Kidney epithelial cell (primary cell): ENCODE measurements at regions not wholly inside any gene's neighbourhood (a gene's known extent, or its start where the extent isn't known, plus 50 kb on each side); places are given as distances from the start of the nearest gene placed in this dataset.

Source experiments
- DNase-seq: peaks from one replicate; pipeline ENCODE4 v3.0.0-alpha.2; 2010; ENCODE audit warnings: low read depth
- H3K27me3 ChIP-seq: 2 replicates; pipeline ENCODE4 v1.6.0; 2011; ENCODE audit warnings: low read length; ENCODE audit not compliant: control insufficient read depth, insufficient read depth
- H3K36me3 ChIP-seq: 2 replicates; pipeline ENCODE4 v1.5.1; 2011; ENCODE audit warnings: low read length; ENCODE audit not compliant: control insufficient read depth, insufficient read depth
- H3K4me3 ChIP-seq: 2 replicates; pipeline ENCODE4 v1.5.1; 2011; ENCODE audit warnings: low read depth, mild to moderate bottlenecking, control low read depth, low read length
- CTCF ChIP-seq: IDR thresholded peaks from 2 replicates; pipeline ENCODE4 v1.5.1; 2011; ENCODE audit warnings: mild to moderate bottlenecking, moderate library complexity, low read length, control low read depth, inconsistent platforms; ENCODE audit not compliant: insufficient read depth, poor library complexity, severe bottlenecking

- no peak for DNase-seq
Observed at GRCh38 chr3:190772831-190773230, 89.7 kb downstream of the GMNC start.

DNA sequence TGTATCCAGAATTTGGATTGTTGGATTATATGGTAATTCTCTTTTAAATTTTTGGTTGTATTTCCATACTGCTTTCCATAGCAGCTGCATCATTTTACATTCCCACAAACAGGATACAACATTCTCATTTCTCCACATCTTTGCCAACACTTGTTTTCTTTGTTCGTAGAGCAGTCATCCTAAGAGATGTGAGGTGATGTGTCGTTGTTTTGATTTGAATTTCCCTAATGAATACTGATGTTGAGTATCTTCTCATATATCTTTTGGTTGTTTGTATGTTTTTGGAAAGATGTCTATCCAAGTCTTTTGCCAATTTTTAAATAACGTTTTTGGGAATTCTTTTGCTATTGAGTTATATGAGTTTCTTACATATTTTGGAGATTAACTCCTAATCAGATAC, 93.6 kb downstream of the GMNC start:
- no peaks in the 10 kb centered on the region for H3K36me3 ChIP-seq
- no peak overlapping the region for H3K4me3 ChIP-seq
- H3K27me3 ChIP-seq: no peaks in the 10 kb centered on the region
- no peak for DNase-seq
- TF ChIP-seq CTCF: no peak

More at GRCh38 chr3:190772831-190773230, 89.7 kb downstream of the GMNC start:
- Histone ChIP-seq H3K36me3 (no peaks in the 10 kb centered on the region), H3K4me3 (no peak overlapping the region), H3K27me3 (no peaks in the 10 kb centered on the region)
- TF ChIP-seq CTCF: no peak

DNA sequence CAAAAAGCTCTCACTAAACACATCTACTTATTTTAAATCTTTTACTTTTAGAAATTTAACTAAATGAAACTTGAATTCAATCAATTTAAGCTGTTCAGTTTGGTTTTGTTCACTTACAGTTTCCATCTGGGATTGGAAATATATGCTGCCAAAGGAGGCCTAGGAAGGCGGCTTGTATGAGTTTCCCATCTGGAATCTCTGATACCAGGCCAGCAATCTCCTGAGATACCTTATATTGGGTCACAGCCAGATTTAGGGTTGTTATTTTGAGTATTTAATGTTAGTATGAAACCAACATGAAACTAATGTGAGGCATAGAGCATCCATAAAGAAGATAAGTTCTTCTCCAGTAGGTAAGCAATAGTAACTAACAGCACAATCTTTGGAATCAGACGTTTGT, 94.6 kb downstream of the GMNC start:
- Histone ChIP-seq H3K27me3 (no peaks in the 10 kb centered on the region), H3K36me3 (no peaks in the 10 kb centered on the region), H3K4me3 (no peak overlapping the region)
- TF ChIP-seq CTCF: no peak
- DNase-seq: no peak

GRCh38 chr3:190764231-190765134, 98.0 kb downstream of the GMNC start:
- no peak for TF ChIP-seq CTCF
- H3K4me3 ChIP-seq: no peak overlapping the region
- H3K36me3 ChIP-seq: no peaks in the 10 kb centered on the region
- H3K27me3 ChIP-seq: no peaks in the 10 kb centered on the region
- no peak for DNase-seq

GRCh38 chr3:190762801-190763200, 99.7 kb downstream of the GMNC start:
- no peak overlapping the region for H3K4me3 ChIP-seq
- no peaks in the 10 kb centered on the region for H3K27me3 ChIP-seq
- no peak for DNase-seq
- no peaks in the 10 kb centered on the region for H3K36me3 ChIP-seq
- TF ChIP-seq CTCF: no peak

DNA sequence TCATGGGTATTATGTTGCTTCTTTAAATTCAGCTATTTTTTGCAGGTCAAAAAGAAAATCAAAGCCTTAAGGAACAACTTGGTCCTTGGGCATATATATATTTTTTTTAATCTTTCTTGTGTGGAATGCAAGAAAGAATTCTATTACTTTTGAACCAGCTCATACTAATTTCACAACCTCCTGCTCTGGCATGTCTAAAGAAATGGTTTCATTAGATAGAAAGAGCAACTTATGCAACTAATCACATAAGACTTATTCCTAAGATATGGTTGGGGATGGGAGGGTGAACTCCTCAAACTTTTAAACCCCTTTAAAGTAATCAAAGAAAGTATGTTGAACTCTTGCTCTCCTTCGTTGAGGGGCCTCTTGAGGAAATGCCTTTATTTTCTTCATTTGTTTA, 114.9 kb downstream of the GMNC start:
- Histone ChIP-seq H3K36me3 (no peaks in the 10 kb centered on the region), H3K27me3 (no peaks in the 10 kb centered on the region), H3K4me3 (no peak overlapping the region)
- no peak for DNase-seq
- no peak for TF ChIP-seq CTCF
